CD4-positive, alpha-beta T cell treated with Interleukin-4 for 4 hours (primary cell): ENCODE measurements at regions not wholly inside any gene's neighbourhood (a gene's known extent, or its start where the extent isn't known, plus 50 kb on each side); places are given as distances from the start of the nearest gene placed in this dataset.

Source experiments
- DNase-seq: peaks from one replicate; pipeline ENCODE4 v3.0.0-alpha.2; 2020

GRCh38 chr1:4090976-4091660 is 191.0 kb upstream of the C1orf174 start:
- no peak for DNase-seq

DNA sequence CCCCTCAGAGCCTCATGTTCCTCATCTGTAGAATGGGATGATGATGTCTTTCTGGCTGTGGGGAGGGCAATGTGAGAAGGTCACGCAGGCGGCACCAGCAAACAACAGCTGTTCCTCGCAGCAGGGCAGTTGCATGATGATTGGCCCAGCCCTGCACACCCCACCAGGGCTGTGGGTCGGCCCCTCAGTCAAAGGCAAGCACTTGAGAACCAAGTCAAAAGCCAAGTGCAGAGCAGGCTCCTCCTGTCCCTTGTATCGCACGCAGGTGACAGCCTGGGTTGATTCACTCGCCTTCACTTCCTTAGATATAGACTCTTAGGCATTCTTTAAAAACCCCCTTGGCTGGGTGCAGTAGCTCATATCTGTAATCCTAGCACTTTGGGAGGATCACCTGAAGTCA is 191.9 kb upstream of the C1orf174 start:
- DNase-seq, result no peak

GRCh38 chr1:4093856-4094565 is 193.9 kb upstream of the C1orf174 start:
- no peak for DNase-seq

- DNase-seq, result no peak
Measured at GRCh38 chr1:4095433-4095971, 195.4 kb upstream of the C1orf174 start.

DNA sequence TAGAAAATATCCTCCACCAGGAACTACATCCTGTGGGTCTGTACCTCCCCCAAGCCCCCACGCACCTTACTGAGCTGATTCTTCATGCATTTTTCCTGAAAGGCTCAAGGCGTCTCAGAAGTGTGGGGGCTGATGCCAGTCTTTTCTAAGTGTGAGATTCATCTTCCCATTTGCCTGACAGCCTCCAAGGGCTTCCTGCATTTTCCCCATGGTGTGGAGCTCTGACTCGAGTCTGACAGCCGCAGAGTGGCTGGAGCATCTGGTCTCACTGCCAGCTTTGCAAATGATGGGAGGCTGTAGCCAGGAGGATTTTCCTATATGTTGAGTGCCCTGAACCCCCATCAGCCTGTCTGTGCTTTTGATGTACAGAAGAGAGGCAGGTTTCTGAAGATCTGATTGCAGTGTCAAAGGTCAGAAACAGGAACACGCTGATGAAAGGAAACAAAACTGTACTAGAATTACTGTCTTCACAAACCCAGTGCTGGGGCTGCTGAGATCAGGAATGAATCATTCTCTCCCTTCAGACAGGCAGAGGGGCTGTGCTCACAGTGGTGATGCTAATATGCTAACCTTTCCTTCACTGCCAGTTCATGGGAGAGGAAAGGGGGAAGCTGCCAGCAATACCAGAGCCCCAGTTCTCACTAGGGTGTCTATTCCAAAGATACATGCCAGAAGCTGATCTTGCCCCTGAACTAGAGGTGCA is 201.5 kb upstream of the C1orf174 start:
- no peak for DNase-seq

DNA sequence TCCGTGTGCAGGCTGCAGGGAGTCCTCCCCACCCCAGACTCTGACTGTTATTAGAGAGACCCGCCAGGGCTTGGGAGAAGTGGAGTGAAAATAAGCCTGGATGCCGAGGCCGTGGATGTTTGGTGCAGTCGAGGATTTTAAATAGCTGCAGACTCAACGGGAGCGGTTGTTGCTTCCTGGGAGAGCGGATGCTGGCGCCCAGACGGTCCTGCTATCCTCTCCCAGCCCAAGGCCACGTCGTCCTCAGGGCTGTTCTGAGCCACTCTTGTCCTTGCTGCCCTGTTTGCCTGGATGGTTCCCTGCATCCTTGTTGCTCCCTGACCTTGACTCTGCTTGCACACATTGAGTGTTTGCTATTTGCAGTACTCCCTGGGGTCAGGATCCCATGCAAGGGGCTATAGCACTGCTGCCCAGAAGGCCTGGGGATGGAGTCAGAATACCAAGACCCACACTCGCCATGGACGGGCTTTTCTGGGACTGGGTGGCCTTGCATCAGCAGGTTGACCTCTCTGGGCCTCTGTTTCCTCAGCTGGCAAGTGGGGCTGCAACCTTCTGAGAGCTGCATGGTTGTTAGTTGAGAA is 205.3 kb upstream of the C1orf174 start:
- no peak for DNase-seq

- no peak for DNase-seq
Measured at GRCh38 chr1:4106731-4107130, 206.7 kb upstream of the C1orf174 start.

- no peak for DNase-seq
Measured at GRCh38 chr1:4107291-4107690, 207.2 kb upstream of the C1orf174 start.

- DNase-seq, result no peak
Measured at GRCh38 chr1:4108331-4108730, 208.3 kb upstream of the C1orf174 start.

- DNase-seq, result no peak
Measured at GRCh38 chr1:4108758-4109627, 208.9 kb upstream of the C1orf174 start.

GRCh38 chr1:4109628-4109940 is 209.5 kb upstream of the C1orf174 start:
- no peak for DNase-seq

- DNase-seq, result no peak
Measured at GRCh38 chr1:4110888-4111287, 210.8 kb upstream of the C1orf174 start.

DNA sequence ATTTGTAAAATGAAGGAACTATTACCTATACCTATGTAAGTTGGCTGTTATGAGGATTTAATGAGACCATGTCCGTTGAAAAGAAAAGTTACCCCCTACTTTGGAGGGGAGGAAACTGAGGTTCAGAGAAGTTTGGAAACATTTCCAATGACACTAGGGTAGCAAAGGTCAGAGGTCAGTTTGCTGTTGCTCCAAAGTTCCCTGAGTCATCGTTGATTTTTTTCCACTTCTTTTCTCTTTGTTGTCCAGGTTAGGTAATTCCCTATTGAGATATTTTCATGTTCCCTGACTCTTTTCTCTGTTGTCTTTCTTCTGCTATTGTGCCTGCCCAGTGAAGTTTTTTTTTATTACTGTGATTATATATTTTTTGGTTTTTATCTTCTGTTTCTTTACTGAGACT is 213.8 kb upstream of the C1orf174 start:
- DNase-seq, result no peak

DNA sequence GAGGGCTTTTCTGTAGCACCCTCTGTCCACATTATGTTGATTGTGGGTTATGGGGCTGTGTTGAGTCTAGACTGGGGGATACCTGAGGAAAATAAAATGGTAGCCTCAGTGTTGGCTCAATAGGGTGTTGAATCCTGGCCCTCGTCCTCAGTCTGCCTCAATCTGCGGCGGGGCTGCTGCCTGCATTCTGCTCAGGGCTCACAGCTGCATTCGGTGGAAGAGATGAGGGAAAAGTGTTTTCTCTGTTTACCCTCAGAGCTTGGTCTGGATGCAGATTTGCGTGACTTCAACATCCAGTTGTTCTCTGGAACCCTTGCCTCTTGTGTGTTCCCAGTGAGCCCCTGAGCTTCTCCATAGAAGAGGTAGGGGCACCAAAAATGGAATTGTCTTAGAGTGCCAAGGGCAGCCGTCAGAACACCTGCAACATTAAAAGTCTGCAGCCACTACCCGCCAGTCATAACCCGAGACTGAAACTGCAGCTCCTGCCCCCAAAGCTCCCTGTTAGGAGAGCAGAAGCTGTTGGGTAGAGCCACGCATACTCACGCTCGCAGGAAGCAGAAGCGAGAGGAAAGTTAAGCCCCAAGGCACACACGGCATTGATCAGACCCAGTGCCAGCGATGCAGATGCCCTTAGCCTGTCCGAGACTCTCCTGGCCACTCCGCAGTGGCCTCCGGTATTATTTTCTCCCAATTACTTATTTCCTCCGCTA is 215.3 kb upstream of the C1orf174 start:
- no peak for DNase-seq

- DNase-seq, result no peak
Measured at GRCh38 chr1:4117196-4117595, 217.1 kb upstream of the C1orf174 start.

- no peak for DNase-seq
Measured at GRCh38 chr1:4118746-4119515, 218.9 kb upstream of the C1orf174 start.

DNA sequence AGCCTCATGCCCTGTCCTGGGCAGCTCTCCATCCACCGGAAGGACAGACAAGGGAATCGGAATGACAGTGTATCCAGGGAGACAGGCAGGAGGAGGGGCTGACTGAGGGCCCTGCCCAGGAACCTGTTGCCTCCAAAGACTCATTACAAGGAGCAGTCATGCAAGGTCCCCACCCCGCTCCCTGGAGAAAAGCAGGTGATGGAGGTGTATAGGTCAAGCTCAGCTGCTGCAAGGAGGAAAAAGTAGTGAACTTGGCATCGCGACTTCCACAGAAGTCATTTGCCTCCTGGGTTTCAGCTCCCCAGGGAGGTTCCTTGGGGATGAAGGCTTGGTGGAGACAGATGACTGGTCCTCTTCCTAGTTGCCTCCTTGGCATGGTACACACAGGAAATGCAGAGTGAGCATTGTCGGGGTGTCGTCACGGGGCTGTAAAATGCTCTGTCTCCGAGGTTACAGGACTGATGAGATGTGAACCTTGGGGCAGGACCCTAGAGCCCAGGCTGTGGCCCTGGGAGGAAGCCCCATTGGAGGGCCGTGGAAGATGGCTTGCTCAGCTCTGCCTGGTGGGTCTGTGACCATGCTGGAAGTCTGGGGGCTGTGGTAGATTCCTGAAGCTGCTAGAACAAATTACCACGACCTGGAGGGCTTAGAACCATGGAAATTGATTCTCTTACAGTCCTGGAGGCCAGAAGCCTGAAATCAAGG is 219.6 kb upstream of the C1orf174 start:
- no peak for DNase-seq

DNA sequence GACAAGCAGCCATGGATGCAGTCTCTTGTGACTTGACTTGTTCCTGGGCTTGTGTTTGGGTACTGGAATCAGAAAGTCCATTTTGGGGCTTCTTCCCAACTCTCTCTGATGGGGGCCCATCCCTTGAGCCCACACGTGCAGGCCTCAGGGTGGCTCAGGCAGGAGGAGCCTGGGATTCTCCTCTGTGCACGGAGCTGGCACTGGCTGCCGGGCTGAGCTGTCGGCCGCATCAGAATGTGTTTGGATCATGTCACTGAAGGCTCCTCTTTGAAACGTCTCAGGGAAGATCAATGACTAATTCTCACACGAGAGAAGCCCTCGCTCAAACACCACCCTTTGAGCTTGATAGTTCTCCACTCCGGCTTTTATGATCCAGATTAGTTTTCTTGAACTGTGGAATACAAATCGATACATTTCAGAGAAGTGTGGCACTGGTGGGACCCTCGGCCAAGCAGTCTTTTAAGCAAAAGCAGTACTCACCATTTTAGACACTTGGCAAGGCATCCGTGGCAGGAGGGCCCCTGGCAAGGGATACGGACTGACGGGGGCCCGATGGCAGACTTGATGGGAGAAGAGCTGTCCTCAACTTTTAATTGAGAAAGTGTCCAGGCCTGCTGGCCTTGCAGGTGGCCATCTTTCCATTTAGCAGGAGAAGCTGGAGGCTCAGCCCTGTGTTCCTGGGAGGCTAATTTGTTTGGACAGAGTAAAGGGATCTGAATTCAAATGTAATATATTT is 220.7 kb upstream of the C1orf174 start:
- no peak for DNase-seq

DNA sequence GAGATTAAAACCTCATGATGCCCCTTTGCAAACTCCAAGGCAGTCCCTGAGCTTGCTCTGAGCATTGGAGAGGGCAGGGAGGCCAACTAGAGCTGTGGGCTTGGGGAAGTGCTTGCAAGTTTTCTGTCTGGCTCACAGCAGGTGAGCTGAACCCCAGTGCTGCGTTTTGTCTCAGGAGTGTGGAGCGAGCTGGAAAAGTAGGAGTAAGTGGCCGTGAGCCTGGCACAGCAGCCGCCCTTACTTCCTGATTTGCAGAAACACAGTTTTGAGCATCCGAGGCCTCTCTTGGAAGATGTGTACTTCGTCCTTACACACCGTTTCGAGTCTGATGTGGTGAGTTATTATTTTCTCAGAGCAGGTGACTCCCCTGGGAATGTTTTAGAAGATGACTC is 221.2 kb upstream of the C1orf174 start:
- no peak for DNase-seq
